CD4-positive, CD25-positive, alpha-beta regulatory T cell (primary cell): ENCODE measurements at regions not wholly inside any gene's neighbourhood (a gene's known extent, or its start where the extent isn't known, plus 50 kb on each side); places are given as distances from the start of the nearest gene placed in this dataset.

Experiments
- ATAC-seq, 2 donors: fragments of 150-1000 bp; cut with Tn5 transposase; one replicate each; pipeline ENCODE4 v1.10.0; 2021; ENCODE audit warnings: low read depth in 2 of 2, moderate number of reproducible peaks in 2 of 2, moderate library complexity in 1 of 2
- DNase-seq, 3 donors: peaks; one replicate each; pipeline versions ENCODE4 v3.0.0 to v3.0.0-alpha.2; 2012 to 2022; ENCODE audit warnings: mixed read lengths in 1 of 3
- H3K27ac ChIP-seq: one replicate; pipeline ENCODE4 v1.7.0; 2013; ENCODE audit warnings: mild to moderate bottlenecking, low read length; ENCODE audit not compliant: insufficient read depth, poor library complexity, severe bottlenecking
- H3K27me3 ChIP-seq: one replicate; pipeline ENCODE4 v1.7.0; 2013; ENCODE audit warnings: low read length; ENCODE audit not compliant: control insufficient read depth, insufficient read depth
- H3K36me3 ChIP-seq: one replicate; pipeline ENCODE4 v1.7.0; 2013; ENCODE audit warnings: mild to moderate bottlenecking, low read length, moderate library complexity; ENCODE audit not compliant: control insufficient read depth, insufficient read depth
- H3K4me1 ChIP-seq: 2 replicates; pipeline ENCODE4 v1.7.0; 2013; ENCODE audit warnings: mild to moderate bottlenecking, low read length; ENCODE audit not compliant: insufficient read depth, control insufficient read depth, poor library complexity, severe bottlenecking
- H3K4me3 ChIP-seq: one replicate; pipeline ENCODE4 v1.7.0; 2013; ENCODE audit warnings: low read depth, mild to moderate bottlenecking, low read length, moderate library complexity
- H3K9me3 ChIP-seq, 2 experiments: 1 replicate in 1 of 2; 2 replicates in 1 of 2; pipeline ENCODE4 v1.7.0; 2013; ENCODE audit warnings: low read length in 2 of 2, mild to moderate bottlenecking in 1 of 2, moderate library complexity in 1 of 2; ENCODE audit not compliant: control insufficient read depth in 2 of 2
- H3K27ac Mint-ChIP-seq, 3 donors: one replicate each; pipeline ENCODE4 v1.8.0; 2020 to 2022; ENCODE audit warnings: mild to moderate bottlenecking in 3 of 3, mixed read lengths in 3 of 3, moderate library complexity in 2 of 3
- H3K27me3 Mint-ChIP-seq: one replicate; pipeline ENCODE4 v1.8.0; 2022; ENCODE audit warnings: mild to moderate bottlenecking, mixed read lengths
- H3K36me3 Mint-ChIP-seq: one replicate; pipeline ENCODE4 v1.8.0; 2020; ENCODE audit warnings: mixed read lengths
- H3K4me1 Mint-ChIP-seq, 4 donors: one replicate each; pipeline ENCODE4 v1.8.0; 2020 to 2022; ENCODE audit warnings: mixed read lengths in 4 of 4, mild to moderate bottlenecking in 1 of 4
- H3K4me3 Mint-ChIP-seq, 4 donors: one replicate each; pipeline ENCODE4 v1.8.0; 2020 to 2022; ENCODE audit warnings: mild to moderate bottlenecking in 4 of 4, mixed read lengths in 4 of 4, moderate library complexity in 3 of 4
- H3K9me3 Mint-ChIP-seq, 7 donors: one replicate each; pipeline ENCODE4 v1.8.0; 2020 to 2022; ENCODE audit warnings: mixed read lengths in 7 of 7, mild to moderate bottlenecking in 3 of 7, moderate library complexity in 2 of 7

DNA sequence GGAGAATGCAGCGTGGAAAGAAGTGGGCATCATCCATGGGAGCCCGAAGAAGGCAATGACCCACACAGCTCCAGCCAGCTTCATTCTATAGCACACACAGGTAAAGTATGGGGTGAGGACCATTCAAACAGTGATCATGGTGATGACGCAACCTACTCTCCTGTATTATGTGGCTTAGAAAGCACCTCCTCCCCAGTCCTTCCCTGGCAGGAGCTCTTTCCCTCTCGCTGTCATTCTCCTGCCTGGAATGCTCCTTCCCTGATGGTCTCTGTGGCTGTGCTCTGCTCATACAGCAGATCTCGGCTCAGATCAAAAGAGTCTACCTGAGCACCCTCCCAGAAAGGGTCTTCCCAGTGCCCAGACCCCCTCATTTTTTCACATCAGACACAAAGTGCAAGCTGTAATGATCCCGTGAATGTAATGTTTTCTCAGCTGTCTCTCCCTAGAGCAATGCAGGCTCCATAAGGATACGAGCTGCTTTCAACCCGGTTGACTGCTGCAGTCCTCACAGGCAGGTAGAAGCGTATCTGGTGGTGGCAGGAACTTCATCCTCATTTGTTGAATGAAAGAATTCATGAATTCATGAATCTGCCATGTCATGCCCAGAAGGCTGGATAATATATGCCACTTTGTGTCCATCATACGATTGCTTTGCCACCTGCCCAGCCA is 248.8 kb downstream of the HS3ST3A1 start:
- no peak overlapping the region for H3K4me3 Mint-ChIP-seq
- H3K27ac Mint-ChIP-seq, result no peak overlapping the region
- no peaks in the 10 kb centered on the region for H3K4me1 Mint-ChIP-seq
- H3K36me3 Mint-ChIP-seq, result no peaks in the 10 kb centered on the region
- H3K27me3 Mint-ChIP-seq, result no peaks in the 10 kb centered on the region
- Histone ChIP-seq H3K36me3 (no peaks in the 10 kb centered on the region), H3K4me1 (no peaks in the 10 kb centered on the region), H3K4me3 (no peak overlapping the region), H3K27ac (no peak overlapping the region), H3K27me3 (no peaks in the 10 kb centered on the region), H3K9me3 (no peaks in the 10 kb centered on the region)
- DNase-seq (no peak), ATAC-seq (no peak)
- peaks cover 0 to 3% (median 0%) of the 10 kb centered on the region in 7 donors for H3K9me3 Mint-ChIP-seq

DNA sequence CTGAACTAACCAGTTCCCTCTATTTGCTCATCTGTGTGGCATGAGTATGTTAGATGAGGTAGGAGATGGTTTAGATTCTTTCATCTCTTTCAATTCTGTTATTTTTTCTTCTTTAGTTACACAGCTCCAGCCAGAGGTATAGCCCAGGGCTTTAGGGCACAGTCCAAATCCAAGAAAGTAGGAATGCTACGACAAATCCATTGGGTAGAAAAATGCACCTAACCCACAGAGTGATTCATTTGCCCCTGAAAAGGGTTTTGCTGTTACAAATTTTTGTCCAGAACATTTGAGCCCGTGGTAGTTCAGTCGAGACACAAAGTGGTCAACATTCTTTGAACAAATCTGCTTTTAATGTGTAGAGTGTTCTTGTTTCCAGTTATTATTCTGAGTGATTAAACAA is 250.7 kb downstream of the HS3ST3A1 start:
- Mint-ChIP-seq H3K4me1 (no peaks in the 10 kb centered on the region), H3K9me3 (peaks cover 0 to 5% (median 0%) of the 10 kb centered on the region in 7 donors), H3K36me3 (no peaks in the 10 kb centered on the region), H3K27ac (no peak overlapping the region), H3K4me3 (no peak overlapping the region), H3K27me3 (no peaks in the 10 kb centered on the region)
- no peak for ATAC-seq
- H3K4me3 ChIP-seq, result no peak overlapping the region
- H3K9me3 ChIP-seq, result no peaks in the 10 kb centered on the region
- H3K27ac ChIP-seq, result no peak overlapping the region
- H3K36me3 ChIP-seq, result no peaks in the 10 kb centered on the region
- no peaks in the 10 kb centered on the region for H3K4me1 ChIP-seq
- no peaks in the 10 kb centered on the region for H3K27me3 ChIP-seq
- no peak for DNase-seq

DNA sequence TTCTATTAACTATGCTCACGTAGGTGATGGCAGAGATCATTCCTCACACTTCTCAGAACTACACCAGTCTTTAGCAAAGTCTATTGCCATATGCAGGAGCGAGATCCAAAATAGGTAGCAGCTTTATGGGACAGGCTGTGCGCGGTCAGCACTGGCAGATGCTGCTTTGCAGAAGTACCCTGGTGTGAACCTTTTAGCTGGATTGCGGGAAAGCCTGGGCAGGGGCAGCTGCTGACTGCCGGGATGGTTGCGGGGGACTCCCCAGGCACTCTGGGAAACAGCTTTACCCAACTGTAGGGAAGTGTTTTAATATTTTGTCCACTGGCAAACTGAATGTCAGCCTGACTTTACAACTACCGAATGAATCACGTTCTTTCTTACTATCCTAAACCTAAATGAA is 251.3 kb downstream of the HS3ST3A1 start:
- no peaks in the 10 kb centered on the region for H3K36me3 Mint-ChIP-seq
- peaks cover 0 to 5% (median 0%) of the 10 kb centered on the region in 7 donors for H3K9me3 Mint-ChIP-seq
- no peaks in the 10 kb centered on the region for H3K4me1 Mint-ChIP-seq

GRCh38 chr17:13346996-13347762 is 254.6 kb downstream of the HS3ST3A1 start:
- Mint-ChIP-seq H3K9me3 (peaks cover 0 to 5% (median 0%) of the 10 kb centered on the region in 7 donors), H3K27ac (no peak overlapping the region), H3K27me3 (no peaks in the 10 kb centered on the region), H3K4me1 (no peaks in the 10 kb centered on the region), H3K36me3 (no peaks in the 10 kb centered on the region), H3K4me3 (no peak overlapping the region)
- no peaks in the 10 kb centered on the region for H3K36me3 ChIP-seq
- no peaks in the 10 kb centered on the region for H3K4me1 ChIP-seq
- no peak overlapping the region for H3K4me3 ChIP-seq
- no peak for DNase-seq
- no peak overlapping the region for H3K27ac ChIP-seq
- no peak for ATAC-seq
- H3K9me3 ChIP-seq, result no peaks in the 10 kb centered on the region
- no peaks in the 10 kb centered on the region for H3K27me3 ChIP-seq

More for the DNA sequence above, 251.3 kb downstream of the HS3ST3A1 start:
- DNase-seq, result no peak
- no peak overlapping the region for H3K27ac ChIP-seq
- no peak overlapping the region for H3K27ac Mint-ChIP-seq
- no peak overlapping the region for H3K4me3 Mint-ChIP-seq
- no peaks in the 10 kb centered on the region for H3K9me3 ChIP-seq
- no peaks in the 10 kb centered on the region for H3K36me3 ChIP-seq
- H3K27me3 ChIP-seq, result no peaks in the 10 kb centered on the region
- H3K4me1 ChIP-seq, result no peaks in the 10 kb centered on the region
- no peaks in the 10 kb centered on the region for H3K27me3 Mint-ChIP-seq
- no peak for ATAC-seq
- H3K4me3 ChIP-seq, result no peak overlapping the region

DNA sequence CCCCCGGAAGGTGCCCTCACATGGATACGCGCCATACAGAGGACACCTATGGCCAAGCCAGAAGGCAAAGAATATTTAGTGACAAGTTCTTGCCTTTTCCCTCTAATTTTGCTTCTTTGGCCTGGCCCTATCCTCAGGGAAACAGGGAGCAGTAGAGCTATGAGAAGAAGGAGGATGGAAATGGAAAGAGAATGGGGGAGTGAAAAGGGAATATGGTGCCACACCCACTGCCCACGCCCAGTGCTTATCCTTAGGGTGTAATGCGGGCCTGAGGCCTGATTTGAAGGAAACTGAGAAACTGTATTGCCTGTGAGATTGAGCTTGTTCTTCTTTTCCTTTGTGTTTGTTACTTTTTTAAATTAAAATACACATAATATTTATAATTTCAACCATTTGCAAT is 255.1 kb downstream of the HS3ST3A1 start:
- DNase-seq (no peak), ATAC-seq (no peak)
- no peaks in the 10 kb centered on the region for H3K27me3 Mint-ChIP-seq

DNA sequence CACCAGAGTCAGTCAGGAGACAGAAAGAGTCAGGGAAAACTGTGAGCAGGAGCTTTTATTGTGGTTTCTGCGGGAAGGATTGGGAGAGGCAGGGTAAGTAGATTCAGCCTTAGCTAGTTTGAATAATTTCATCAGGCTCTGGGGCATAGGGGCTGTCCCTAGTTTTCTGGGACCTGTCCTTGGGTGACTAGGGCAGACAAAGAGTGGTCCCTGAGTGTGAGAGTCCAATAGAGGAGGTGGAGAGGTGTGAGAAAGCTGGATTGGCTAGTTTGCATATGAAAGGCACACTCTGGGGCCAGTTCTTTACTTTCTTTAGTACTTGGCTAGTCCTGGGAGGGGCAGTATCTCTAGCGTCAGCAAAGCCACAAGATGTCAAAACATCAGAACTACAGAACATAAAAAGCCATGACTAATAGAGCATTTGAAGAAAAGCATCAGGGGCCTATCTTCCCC is 255.6 kb downstream of the HS3ST3A1 start:
- Mint-ChIP-seq H3K36me3 (no peaks in the 10 kb centered on the region), H3K27ac (no peak overlapping the region), H3K27me3 (no peaks in the 10 kb centered on the region), H3K4me1 (no peaks in the 10 kb centered on the region), H3K9me3 (peaks cover 0 to 5% (median 0%) of the 10 kb centered on the region in 7 donors), H3K4me3 (no peak overlapping the region)
- H3K36me3 ChIP-seq, result no peaks in the 10 kb centered on the region
- no peak overlapping the region for H3K4me3 ChIP-seq
- no peaks in the 10 kb centered on the region for H3K9me3 ChIP-seq
- DNase-seq, result no peak
- H3K27ac ChIP-seq, result no peak overlapping the region
- no peaks in the 10 kb centered on the region for H3K27me3 ChIP-seq
- H3K4me1 ChIP-seq, result no peaks in the 10 kb centered on the region
- no peak for ATAC-seq

More for the DNA sequence above, 255.1 kb downstream of the HS3ST3A1 start:
- no peaks in the 10 kb centered on the region for H3K27me3 ChIP-seq
- Mint-ChIP-seq H3K27ac (no peak overlapping the region), H3K36me3 (no peaks in the 10 kb centered on the region), H3K4me1 (no peaks in the 10 kb centered on the region), H3K9me3 (peaks cover 0 to 5% (median 0%) of the 10 kb centered on the region in 7 donors), H3K4me3 (no peak overlapping the region)
- H3K4me3 ChIP-seq, result no peak overlapping the region
- no peaks in the 10 kb centered on the region for H3K9me3 ChIP-seq
- H3K4me1 ChIP-seq, result no peaks in the 10 kb centered on the region
- no peak overlapping the region for H3K27ac ChIP-seq
- no peaks in the 10 kb centered on the region for H3K36me3 ChIP-seq

DNA sequence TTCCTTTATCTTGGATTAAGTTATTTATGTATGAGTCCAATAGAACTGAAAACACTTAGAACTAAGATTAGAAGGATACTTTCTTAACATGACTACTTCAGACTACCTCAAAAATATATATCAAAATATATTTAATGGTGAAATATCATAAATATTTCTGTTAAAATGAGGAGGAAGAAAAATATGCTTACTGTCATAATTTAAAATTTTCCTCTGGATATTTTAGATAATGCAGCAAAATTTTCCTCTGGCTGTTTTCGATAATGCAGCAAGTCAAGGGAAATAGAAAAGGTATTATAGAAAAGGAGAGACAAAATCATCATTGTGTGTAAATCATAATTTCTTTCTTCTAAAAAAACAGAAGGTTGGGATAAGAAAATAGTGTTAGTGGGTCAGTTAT is 263.3 kb downstream of the HS3ST3A1 start:
- H3K27me3 Mint-ChIP-seq, result peaks cover 6% of the 10 kb centered on the region
- H3K4me3 Mint-ChIP-seq, result no peak overlapping the region

More for the DNA sequence above, 263.3 kb downstream of the HS3ST3A1 start:
- Histone ChIP-seq H3K27me3 (peaks cover 5% of the 10 kb centered on the region), H3K27ac (no peak overlapping the region), H3K9me3 (no peaks in the 10 kb centered on the region), H3K36me3 (no peaks in the 10 kb centered on the region), H3K4me1 (no peaks in the 10 kb centered on the region), H3K4me3 (no peak overlapping the region)
- DNase-seq (no peak), ATAC-seq (no peak)
- H3K9me3 Mint-ChIP-seq, result peaks cover 0 to 3% (median 0%) of the 10 kb centered on the region in 7 donors
- H3K4me1 Mint-ChIP-seq, result peaks cover 0 to 6% (median 2%) of the 10 kb centered on the region in 4 donors
- H3K27ac Mint-ChIP-seq, result no peak overlapping the region
- H3K36me3 Mint-ChIP-seq, result no peaks in the 10 kb centered on the region
